ENCODE measurements at regions not wholly inside any gene's neighbourhood (a gene's known extent, or its start where the extent isn't known, plus 50 kb on each side); places are given as distances from the start of the nearest gene placed in this dataset.

- TF ChIP-seq CTCF (optimal IDR thresholded peaks at IDR 0.05 in 1 of 3, IDR thresholded peaks at IDR 0.05 in 1 of 3, conservative IDR thresholded peaks at IDR 0.05 in 1 of 3; ENCODE audit: extremely low read depth in 1 of 3, insufficient read depth in 2 of 3, low read length in 3 of 3) (no peak), EZH2 (IDR thresholded peaks at IDR 0.05; ENCODE audit: low read length) (no peak)
Measured at GRCh38 chr5:84602371-84602771, 217.7 kb upstream of the EDIL3 start.
